OCI-LY7 (cell line): ENCODE measurements at regions not wholly inside any gene's neighbourhood (a gene's known extent, or its start where the extent isn't known, plus 50 kb on each side); places are given as distances from the start of the nearest gene placed in this dataset.

Experiments
- CTCF ChIP-seq: fragments of 200-600 bp; sonication (generic); conservative IDR thresholded peaks from 2 replicates; pipeline ENCODE4 v1.5.1; 2014; ENCODE audit warnings: mild to moderate bottlenecking, antibody characterized with exemption, low read length, moderate library complexity, mixed read lengths
- EZH2phosphoT487 ChIP-seq: fragments of 200-600 bp; sonication (generic); IDR thresholded peaks from 2 replicates; pipeline ENCODE4 v1.6.1; 2018; ENCODE audit warnings: low read depth, borderline replicate concordance, mild to moderate bottlenecking, mixed run types, antibody characterized with exemption, low read length, moderate library complexity, mixed read lengths

DNA sequence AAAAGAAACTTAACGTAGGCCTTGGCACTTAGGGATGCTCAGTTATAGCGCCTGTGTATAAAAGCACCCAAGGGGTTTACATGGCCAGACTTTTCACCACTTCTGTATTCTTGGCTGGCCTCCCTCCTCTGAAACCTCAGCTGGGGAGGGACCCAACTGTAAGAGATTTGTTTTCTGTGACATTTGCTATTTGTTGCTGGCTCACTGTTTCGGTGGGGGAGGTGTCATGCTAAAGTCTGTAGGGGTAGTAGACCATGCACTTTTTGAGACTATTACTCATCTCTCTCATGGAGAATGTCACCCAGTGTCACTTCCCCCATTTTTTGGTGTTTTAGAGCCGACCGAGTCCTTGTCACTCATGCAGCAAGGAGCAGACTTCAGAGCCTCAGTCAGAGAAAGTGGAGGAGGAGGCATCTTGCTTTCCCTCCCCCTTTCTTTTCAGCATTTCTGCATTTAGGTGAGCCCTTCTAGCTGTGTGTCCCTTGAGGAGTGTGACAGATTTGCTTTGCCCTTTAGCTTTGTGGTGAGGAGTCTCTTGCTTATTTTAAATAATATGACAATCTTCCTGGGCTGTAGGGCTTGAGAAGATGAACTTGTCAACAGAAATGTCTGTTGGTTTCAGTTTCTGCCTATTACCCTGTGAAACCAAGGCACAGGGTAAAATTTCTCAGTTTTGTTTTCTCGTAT lies 160.1 kb downstream of the FASLG start:
- no peak for TF ChIP-seq CTCF
- no peak for TF ChIP-seq EZH2phosphoT487
